ENCODE measurements at regions not wholly inside any gene's neighbourhood (a gene's known extent, or its start where the extent isn't known, plus 50 kb on each side); places are given as distances from the start of the nearest gene placed in this dataset.

DNA sequence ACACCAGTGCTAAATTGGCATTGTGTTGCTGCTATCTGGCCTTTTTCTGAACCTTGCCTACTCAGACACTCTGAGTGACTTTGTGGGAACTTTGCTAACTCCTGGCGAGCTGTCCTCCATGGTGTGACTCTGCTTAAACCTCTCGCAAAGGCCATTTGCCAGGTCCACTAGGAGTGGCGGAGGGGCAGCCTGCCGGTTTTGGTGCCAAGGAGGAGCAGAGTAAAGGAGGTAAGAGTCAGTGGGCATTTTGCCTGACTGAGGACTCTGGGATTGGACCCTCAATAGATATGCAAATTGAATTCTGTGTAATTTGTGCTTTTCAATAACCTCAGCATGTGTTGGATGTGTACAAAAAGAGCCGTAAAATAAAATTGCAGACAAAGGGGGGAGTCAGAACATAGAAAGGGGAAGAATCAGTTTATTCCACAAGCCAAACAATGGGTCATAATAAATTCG lies 386.6 kb upstream of the NFIA start (continued):
- TF ChIP-seq CHD7 (IDR thresholded peaks at IDR 0.05; ENCODE audit: insufficient replicate concordance, low read length) (no peak), E2F6 (IDR thresholded peaks at IDR 0.05) (no peak), ATF2 (IDR thresholded peaks at IDR 0.05; ENCODE audit: low read length) (no peak), KDM5A (IDR thresholded peaks at IDR 0.05; ENCODE audit: low read length) (no peak), RXRA (IDR thresholded peaks at IDR 0.05; ENCODE audit: insufficient read depth, low read depth, low read length) (no peak)
- TF ChIP-seq, protein P1, sequence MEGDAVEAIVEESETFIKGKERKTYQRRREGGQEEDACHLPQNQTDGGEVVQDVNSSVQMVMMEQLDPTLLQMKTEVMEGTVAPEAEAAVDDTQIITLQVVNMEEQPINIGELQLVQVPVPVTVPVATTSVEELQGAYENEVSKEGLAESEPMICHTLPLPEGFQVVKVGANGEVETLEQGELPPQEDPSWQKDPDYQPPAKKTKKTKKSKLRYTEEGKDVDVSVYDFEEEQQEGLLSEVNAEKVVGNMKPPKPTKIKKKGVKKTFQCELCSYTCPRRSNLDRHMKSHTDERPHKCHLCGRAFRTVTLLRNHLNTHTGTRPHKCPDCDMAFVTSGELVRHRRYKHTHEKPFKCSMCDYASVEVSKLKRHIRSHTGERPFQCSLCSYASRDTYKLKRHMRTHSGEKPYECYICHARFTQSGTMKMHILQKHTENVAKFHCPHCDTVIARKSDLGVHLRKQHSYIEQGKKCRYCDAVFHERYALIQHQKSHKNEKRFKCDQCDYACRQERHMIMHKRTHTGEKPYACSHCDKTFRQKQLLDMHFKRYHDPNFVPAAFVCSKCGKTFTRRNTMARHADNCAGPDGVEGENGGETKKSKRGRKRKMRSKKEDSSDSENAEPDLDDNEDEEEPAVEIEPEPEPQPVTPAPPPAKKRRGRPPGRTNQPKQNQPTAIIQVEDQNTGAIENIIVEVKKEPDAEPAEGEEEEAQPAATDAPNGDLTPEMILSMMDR (IDR thresholded peaks at IDR 0.05; ENCODE audit: control extremely low read depth in 1 of 3, insufficient read depth in 1 of 3, low read depth in 1 of 3, low read length in 3 of 3): no peak
